ENCODE measurements at regions not wholly inside any gene's neighbourhood (a gene's known extent, or its start where the extent isn't known, plus 50 kb on each side); places are given as distances from the start of the nearest gene placed in this dataset.

DNA sequence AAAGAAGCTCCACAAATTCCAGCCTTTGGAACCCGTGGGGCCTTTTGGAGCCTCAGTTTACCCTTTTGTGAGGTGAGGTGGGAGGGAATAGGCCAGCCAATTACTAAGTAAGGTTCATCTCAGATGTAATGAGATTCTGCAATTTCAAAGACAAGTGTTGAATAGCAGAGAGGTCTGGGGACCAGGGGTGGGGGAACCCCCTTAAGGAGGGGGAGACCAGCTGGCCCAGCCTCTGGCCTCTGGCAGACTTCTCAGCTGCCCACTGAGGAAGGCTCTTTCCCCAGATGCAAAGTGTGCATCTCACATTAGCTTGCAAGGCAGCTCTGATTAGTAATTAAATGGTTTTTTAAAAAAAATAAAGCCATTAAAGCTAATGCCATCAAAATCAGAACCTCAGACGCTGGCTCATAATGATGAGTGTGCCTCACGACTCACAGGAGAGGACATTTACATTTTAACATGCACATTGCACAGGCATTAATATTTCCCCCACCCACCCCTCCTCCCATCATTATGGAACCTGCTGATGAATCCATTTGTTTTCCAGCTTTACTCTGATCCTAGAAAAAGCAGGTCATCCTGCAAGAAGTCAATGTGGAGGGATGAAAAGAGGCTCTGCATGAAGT, 176.7 kb upstream of the TLE3 start:
- H3K4me1 ChIP-seq (ENCODE audit: control insufficient read depth, low read length): peaks cover 53% of the 10 kb centered on the region
- H3K27ac ChIP-seq (ENCODE audit: low read depth, low read length): no peak overlapping the region
- no peak overlapping the region for H3K4me3 ChIP-seq (ENCODE audit: low read length)
- H3K9me3 ChIP-seq (ENCODE audit: control insufficient read depth, insufficient read depth, low read length): no peaks in the 10 kb centered on the region
- no peaks in the 10 kb centered on the region for H3K36me3 ChIP-seq (ENCODE audit: control insufficient read depth, low read length)
- no peak for TF ChIP-seq EZH2phosphoT487 (IDR thresholded peaks at IDR 0.05; ENCODE audit: borderline replicate concordance, low read length)
- TF ChIP-seq, protein P1, sequence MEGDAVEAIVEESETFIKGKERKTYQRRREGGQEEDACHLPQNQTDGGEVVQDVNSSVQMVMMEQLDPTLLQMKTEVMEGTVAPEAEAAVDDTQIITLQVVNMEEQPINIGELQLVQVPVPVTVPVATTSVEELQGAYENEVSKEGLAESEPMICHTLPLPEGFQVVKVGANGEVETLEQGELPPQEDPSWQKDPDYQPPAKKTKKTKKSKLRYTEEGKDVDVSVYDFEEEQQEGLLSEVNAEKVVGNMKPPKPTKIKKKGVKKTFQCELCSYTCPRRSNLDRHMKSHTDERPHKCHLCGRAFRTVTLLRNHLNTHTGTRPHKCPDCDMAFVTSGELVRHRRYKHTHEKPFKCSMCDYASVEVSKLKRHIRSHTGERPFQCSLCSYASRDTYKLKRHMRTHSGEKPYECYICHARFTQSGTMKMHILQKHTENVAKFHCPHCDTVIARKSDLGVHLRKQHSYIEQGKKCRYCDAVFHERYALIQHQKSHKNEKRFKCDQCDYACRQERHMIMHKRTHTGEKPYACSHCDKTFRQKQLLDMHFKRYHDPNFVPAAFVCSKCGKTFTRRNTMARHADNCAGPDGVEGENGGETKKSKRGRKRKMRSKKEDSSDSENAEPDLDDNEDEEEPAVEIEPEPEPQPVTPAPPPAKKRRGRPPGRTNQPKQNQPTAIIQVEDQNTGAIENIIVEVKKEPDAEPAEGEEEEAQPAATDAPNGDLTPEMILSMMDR (IDR thresholded peaks at IDR 0.05; ENCODE audit: low read depth, low read length, poor library complexity, severe bottlenecking): no peak
- H3K79me2 ChIP-seq (ENCODE audit: control insufficient read depth, low read length): no peaks in the 10 kb centered on the region
- H3K27me3 ChIP-seq (ENCODE audit: control insufficient read depth, low read length): no peaks in the 10 kb centered on the region
- H3K4me2 ChIP-seq (ENCODE audit: low read length): no peak overlapping the region
- no peaks in the 10 kb centered on the region for H4K20me1 ChIP-seq (ENCODE audit: control insufficient read depth, insufficient read depth, low read depth, low read length)
- no peaks in the 10 kb centered on the region for H3K9me2 ChIP-seq (replicated peaks; ENCODE audit: control insufficient read depth, low read length)
- H3F3A ChIP-seq (ENCODE audit: control insufficient read depth, insufficient read depth): no peaks in the 10 kb centered on the region

DNA sequence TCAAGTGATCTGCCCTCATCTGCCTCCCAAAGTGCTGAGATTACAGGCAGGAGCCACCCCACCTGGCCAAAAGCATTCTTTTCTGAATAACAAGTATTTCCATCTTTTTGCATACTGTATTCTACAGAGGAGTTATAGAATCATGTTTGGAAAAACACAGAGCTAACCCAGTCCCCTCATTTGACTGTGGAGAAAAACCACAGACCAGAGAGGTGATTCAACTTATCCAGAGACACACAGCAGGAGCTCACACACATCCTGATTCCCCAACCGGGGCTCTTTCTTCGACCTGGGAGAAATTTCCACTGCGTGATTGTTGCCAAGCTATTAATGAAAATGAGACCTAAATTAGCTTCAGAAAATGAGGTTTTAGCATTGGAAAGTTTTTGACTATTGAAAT, 176.1 kb upstream of the TLE3 start:
- H3F3A ChIP-seq (ENCODE audit: control insufficient read depth, insufficient read depth): no peaks in the 10 kb centered on the region
- no peak overlapping the region for H3K4me2 ChIP-seq (ENCODE audit: low read length)
- TF ChIP-seq, protein P1 (IDR thresholded peaks at IDR 0.05; ENCODE audit: low read depth, low read length, poor library complexity, severe bottlenecking): no peak
- TF ChIP-seq EZH2phosphoT487 (IDR thresholded peaks at IDR 0.05; ENCODE audit: borderline replicate concordance, low read length): no peak
- H3K36me3 ChIP-seq (ENCODE audit: control insufficient read depth, low read length): no peaks in the 10 kb centered on the region
- H3K27me3 ChIP-seq (ENCODE audit: control insufficient read depth, low read length): no peaks in the 10 kb centered on the region
- H3K9me2 ChIP-seq (replicated peaks; ENCODE audit: control insufficient read depth, low read length): no peaks in the 10 kb centered on the region
- no peak overlapping the region for H3K4me3 ChIP-seq (ENCODE audit: low read length)
- no peaks in the 10 kb centered on the region for H3K9me3 ChIP-seq (ENCODE audit: control insufficient read depth, insufficient read depth, low read length)
- peaks cover 58% of the 10 kb centered on the region for H3K4me1 ChIP-seq (ENCODE audit: control insufficient read depth, low read length)
- H3K27ac ChIP-seq (ENCODE audit: low read depth, low read length): no peak overlapping the region
- H3K79me2 ChIP-seq (ENCODE audit: control insufficient read depth, low read length): no peaks in the 10 kb centered on the region
- no peaks in the 10 kb centered on the region for H4K20me1 ChIP-seq (ENCODE audit: control insufficient read depth, insufficient read depth, low read depth, low read length)

DNA sequence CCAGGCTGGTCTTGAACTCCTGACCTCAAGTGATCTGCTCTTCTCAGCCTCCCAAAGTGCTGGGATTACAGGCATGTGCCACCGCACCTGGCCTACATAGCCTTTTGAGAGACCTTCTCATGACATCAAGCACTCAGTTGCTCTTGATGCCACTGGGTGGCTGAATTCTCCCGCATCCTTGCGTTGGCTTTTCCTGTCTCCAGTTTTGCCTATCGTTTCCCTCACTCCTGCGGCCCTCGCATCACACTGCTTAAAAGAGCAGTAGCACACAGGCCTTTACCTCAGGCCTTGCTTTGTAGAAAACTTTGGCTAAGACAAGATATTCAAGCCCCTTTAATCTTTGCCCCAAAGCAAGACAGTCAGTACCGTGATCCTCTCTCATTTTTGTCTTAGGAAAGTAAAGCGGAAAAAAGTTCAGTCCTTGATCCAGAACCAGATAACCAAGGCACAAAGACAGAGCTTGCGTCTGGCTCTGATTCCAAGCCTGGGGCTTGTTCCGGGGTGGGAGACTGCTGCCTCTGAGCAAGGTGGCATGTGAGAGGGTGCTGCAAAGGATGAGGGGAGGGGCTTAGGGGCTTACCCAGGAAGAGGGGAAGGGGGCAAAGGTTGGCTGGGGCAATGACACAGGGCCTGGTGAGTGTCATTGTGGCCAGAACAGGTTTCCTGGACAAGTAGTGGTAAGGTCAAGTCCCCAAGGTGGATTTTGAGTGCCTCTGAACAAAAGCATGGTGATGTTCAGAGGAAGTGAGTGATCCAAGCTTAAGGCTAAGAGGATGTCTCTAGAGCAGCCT, 175.0 kb upstream of the TLE3 start:
- Histone ChIP-seq H3F3A (ENCODE audit: control insufficient read depth, insufficient read depth) (no peaks in the 10 kb centered on the region), H3K36me3 (ENCODE audit: control insufficient read depth, low read length) (no peaks in the 10 kb centered on the region), H3K4me2 (ENCODE audit: low read length) (no peak overlapping the region), H3K79me2 (ENCODE audit: control insufficient read depth, low read length) (no peaks in the 10 kb centered on the region), H3K4me1 (ENCODE audit: control insufficient read depth, low read length) (peaks cover 69% of the 10 kb centered on the region), H3K9me3 (ENCODE audit: control insufficient read depth, insufficient read depth, low read length) (no peaks in the 10 kb centered on the region), H3K9me2 (replicated peaks; ENCODE audit: control insufficient read depth, low read length) (no peaks in the 10 kb centered on the region), H3K27me3 (ENCODE audit: control insufficient read depth, low read length) (no peaks in the 10 kb centered on the region), H3K4me3 (ENCODE audit: low read length) (no peak overlapping the region), H3K27ac (ENCODE audit: low read depth, low read length) (no peak overlapping the region), H4K20me1 (ENCODE audit: control insufficient read depth, insufficient read depth, low read depth, low read length) (no peaks in the 10 kb centered on the region)
- TF ChIP-seq, protein P1 (IDR thresholded peaks at IDR 0.05; ENCODE audit: low read depth, low read length, poor library complexity, severe bottlenecking): no peak
- no peak for TF ChIP-seq EZH2phosphoT487 (IDR thresholded peaks at IDR 0.05; ENCODE audit: borderline replicate concordance, low read length)
